ENCODE measurements at regions not wholly inside any gene's neighbourhood (a gene's known extent, or its start where the extent isn't known, plus 50 kb on each side); places are given as distances from the start of the nearest gene placed in this dataset.

DNA sequence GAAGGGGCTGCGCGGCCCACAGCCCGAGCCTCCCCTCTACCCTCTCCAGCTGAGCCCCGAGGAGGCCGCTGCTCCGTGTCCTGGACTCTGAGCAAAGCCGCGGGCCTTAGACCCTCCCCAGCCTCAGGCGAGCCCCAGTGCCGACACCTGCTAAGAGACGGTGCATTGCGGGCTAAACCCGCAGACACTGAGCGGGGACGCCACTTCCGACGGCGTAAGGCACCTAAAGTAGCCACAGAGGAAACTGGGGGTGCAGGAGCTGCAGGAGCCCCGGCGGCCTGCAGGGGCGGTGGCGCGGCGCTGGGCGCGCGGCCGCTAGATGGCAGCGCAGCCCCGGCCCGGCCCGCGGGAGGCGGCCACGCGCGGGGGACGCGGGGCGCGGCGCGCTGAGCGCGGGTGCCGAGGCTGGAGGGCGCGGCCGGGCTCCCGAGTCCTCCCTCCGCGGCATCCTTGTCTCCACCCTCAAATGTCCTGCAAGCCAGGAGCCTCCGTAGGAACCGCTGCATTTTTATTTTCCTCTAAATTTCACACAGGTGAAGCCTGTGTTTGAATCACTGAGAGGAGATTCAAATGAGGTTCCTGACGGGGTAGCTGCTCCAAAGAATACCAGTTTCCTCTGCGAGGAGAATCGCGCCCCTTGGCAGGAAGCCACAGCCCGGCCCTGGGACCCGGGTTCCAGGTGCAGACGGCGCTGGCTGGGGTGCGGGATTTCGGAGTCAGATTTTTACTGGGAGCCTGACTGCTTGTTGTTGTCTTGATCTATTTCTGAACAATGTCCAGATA, 650.5 kb downstream of the GALR1 start:
- TF ChIP-seq, protein P1, sequence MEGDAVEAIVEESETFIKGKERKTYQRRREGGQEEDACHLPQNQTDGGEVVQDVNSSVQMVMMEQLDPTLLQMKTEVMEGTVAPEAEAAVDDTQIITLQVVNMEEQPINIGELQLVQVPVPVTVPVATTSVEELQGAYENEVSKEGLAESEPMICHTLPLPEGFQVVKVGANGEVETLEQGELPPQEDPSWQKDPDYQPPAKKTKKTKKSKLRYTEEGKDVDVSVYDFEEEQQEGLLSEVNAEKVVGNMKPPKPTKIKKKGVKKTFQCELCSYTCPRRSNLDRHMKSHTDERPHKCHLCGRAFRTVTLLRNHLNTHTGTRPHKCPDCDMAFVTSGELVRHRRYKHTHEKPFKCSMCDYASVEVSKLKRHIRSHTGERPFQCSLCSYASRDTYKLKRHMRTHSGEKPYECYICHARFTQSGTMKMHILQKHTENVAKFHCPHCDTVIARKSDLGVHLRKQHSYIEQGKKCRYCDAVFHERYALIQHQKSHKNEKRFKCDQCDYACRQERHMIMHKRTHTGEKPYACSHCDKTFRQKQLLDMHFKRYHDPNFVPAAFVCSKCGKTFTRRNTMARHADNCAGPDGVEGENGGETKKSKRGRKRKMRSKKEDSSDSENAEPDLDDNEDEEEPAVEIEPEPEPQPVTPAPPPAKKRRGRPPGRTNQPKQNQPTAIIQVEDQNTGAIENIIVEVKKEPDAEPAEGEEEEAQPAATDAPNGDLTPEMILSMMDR (IDR thresholded peaks at IDR 0.05): peak; percentile 50 to 79 (median 59)
- TF ChIP-seq POLR2A (IDR thresholded peaks at IDR 0.05): no peak
